HG02885 (cell line): ENCODE measurements at regions not wholly inside any gene's neighbourhood (a gene's known extent, or its start where the extent isn't known, plus 50 kb on each side); places are given as distances from the start of the nearest gene placed in this dataset.
"Not testable (repeated sequence)": the region's sequence is repeated elsewhere in the genome, so short reads cannot be mapped to it uniquely, and the experiment has no call there.

Experiments
- ATAC-seq: cut with Tn5 transposase; IDR thresholded peaks from one replicate; pipeline ENCODE4 v1.9.1; 2021; ENCODE audit warnings: mild to moderate bottlenecking; ENCODE audit not compliant: unreplicated experiment, poor library complexity

GRCh38 chr12:105622220-105622619 is 291.7 kb downstream of the C12orf75 start:
- no peak for ATAC-seq

DNA sequence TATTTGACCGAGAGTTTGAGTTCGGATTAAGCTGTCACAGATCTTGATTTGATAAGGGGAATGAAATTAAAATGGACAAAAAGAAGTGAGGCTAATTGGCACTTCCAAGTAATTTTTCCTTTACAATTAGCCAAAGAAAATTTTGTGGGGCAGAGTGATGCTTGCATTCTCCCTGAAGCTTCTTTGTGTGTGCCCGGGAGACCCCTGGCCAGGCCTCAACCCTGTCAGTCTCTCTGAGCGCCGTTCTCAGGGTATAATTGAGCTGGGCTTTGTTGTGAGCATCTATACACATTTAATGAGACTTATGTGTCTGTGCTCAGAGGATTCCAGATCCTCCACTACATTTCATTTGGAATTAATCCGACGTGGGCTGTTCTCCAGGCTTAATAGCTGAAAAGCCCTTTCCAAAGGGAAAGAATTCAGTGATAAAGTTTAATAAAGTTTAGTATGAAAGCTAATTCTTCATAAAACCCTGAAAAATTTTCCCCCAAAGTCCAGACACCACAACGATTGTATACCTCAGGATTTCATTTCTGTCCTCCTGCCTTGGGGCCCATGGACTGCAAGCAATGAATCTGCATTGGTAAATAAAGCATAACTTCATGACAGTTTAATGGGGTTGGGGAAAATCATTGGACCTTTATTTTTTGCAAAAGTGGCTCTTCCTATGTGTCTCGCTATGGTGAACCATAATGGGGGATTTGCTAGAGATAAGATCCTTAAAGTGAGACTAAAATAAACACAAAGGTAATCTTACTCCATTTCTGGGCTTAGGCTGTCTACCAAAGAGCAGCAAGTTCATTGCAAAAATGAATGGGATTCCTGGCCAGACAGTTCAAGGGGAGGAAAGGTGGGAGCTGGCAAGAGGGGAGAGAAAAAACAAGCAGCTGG is 292.6 kb downstream of the C12orf75 start:
- no peak for ATAC-seq

DNA sequence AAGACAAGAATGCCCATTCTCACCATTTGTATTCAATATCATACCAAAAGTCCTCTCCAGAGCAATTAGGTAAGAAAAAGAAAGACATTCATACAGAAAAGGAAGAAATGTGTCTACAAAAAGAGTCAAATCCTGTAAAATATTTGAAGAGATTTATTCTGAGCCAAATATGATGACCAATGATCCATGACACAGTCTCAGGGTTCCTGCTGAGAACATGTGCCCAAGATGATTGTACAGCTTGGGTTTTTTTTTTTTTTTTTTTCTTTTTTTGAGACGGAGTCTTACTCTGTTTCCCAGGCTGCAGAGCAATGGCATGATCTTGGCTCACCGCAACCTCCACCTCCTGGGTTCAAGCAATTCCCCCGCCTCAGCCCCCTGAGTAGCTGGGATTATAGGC is 296.2 kb downstream of the C12orf75 start:
- no peak for ATAC-seq

GRCh38 chr12:105637470-105637869 is 307.0 kb downstream of the C12orf75 start:
- no peak for ATAC-seq

DNA sequence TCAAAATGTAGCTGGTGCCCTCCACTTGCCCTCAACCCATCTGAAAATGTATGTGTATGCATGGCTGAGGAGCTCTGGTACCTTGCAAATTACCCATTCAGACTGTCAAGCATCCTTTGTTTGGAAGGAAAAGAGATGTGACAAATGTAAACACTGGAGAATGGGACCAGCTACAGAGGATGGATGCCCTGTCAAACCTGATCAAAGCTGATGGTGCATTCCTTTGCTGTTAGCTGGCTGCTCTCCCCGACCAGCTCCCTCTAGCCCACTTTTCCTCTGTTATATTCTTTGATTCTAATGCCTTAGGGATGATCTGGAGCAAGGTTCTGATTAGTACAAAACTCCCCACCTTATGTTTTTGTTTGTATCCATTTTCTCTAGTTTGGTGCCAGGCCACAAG is 310.3 kb downstream of the C12orf75 start:
- no peak for ATAC-seq

- no peak for ATAC-seq
Observed at GRCh38 chr12:105641749-105642148, 311.3 kb downstream of the C12orf75 start.

- no peak for ATAC-seq
Observed at GRCh38 chr12:105644770-105645169, 314.3 kb downstream of the C12orf75 start.

- no peak for ATAC-seq
Observed at GRCh38 chr12:105654606-105655005, 324.1 kb downstream of the C12orf75 start.

- ATAC-seq, result no peak
Observed at GRCh38 chr12:105658389-105658788, 327.9 kb downstream of the C12orf75 start.

DNA sequence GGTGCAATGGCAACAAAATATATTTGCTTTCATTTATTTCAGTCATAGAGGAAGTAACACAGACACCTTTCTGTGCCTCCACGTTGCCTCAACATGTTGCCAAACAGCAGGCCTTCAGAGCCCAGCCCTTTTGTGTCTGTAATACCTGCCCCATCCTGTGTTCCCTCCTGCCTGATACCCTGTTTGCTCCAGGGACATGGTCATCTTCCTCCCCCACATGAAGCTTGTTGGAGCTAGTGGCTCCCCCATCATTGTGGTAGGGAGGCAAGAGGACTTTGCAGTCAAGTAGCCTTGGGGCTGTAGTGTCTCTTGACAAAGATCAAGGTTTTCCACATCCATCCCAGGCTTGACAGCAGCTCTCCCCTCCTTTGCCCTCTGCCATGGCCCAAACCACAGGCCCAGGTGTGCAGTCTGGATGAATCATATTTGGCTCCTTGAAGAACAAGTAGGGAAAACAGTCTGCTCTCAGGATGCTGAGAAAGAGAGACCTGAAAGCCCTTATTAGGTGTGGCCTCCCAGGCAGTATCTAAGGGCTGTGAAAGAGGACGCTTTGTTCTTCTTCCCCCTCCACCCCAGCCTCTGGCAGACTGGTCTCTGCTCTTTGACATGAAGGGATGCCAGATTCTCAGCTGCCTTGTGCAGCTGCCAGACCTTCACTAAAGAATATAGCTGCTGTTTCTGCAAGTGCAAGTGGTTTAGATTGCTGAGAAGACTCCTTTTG is 329.0 kb downstream of the C12orf75 start:
- no peak for ATAC-seq

- ATAC-seq, result not testable (repeated sequence)
Observed at GRCh38 chr12:105664765-105665164, 334.3 kb downstream of the C12orf75 start.

DNA sequence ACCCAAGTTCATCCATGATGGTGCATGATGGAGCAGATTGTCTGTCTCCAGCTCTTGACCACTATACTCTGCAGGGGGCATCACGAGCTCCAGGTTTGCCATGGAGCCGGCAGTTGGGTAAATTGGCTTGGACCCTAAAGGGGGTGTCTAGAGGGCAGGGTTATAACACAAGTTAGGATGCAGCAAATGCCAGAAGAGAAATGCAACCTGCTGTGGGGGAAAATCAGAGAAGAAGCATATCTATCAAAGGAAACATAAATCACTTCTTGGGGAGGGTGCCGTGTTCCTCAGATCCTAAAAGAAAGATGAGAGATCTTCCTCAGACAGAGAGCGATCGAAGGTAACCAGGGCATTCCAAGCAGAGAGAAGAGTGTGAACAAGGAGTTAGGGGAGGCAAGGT is 334.9 kb downstream of the C12orf75 start:
- ATAC-seq, result no peak

- ATAC-seq, result no peak
Observed at GRCh38 chr12:105667973-105668743, 337.7 kb downstream of the C12orf75 start.

DNA sequence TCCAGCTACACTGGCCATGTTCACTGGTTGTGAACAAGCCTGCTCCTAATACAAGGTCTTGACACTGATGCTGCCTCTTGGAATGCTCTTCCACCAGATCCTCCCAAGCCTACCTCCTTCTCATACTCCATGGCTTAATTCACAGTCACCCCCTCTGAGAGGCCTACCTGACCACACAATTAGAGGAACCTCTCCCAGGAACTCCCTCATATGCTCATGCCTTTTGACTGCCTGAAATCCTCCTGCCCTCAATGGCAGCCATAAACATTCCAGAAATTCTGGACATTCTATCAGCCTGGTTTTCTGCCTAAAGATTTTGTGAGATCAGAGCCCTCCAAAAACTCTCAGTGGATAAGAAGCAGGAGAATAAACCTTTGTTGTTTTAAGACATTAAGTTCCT is 340.2 kb downstream of the C12orf75 start:
- ATAC-seq, result no peak

GRCh38 chr12:105671720-105672119 is 341.2 kb downstream of the C12orf75 start:
- ATAC-seq, result no peak

- no peak for ATAC-seq
Observed at GRCh38 chr12:105672121-105672975, 341.9 kb downstream of the C12orf75 start.

GRCh38 chr12:105674871-105675699 is 344.6 kb downstream of the C12orf75 start:
- ATAC-seq, result no peak

GRCh38 chr12:105676694-105677093 is 346.2 kb downstream of the C12orf75 start:
- no peak for ATAC-seq

DNA sequence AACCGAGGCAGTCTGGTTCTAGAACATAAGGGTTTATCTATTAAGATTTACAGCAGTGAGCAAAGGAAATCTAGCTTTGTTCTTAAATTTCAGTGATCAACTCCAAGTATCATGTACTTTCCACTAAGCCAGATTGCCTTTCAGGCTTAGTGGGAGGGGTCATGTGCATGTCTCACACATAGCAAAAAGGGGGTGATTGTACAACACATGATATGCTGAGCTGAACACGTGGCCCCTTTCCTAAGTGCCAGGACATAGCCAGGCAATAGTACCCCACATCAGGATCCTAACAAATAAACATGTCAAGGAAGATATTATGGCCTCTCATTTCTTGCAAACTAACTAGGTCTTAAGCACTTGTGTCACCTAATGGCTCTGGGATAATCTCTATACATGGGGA is 347.2 kb downstream of the C12orf75 start:
- no peak for ATAC-seq
